GM06990 (cell line): ENCODE measurements at regions not wholly inside any gene's neighbourhood (a gene's known extent, or its start where the extent isn't known, plus 50 kb on each side); places are given as distances from the start of the nearest gene placed in this dataset.

Experiments used
- DNase-seq: peaks from one replicate; pipeline ENCODE4 v3.0.0-alpha.2; 2011; ENCODE audit not compliant: insufficient read length; ENCODE audit errors: extremely low read depth
- H3K27me3 ChIP-seq: replicated peaks from 2 replicates; pipeline ENCODE4 v1.6.0; 2011; ENCODE audit warnings: low read length; ENCODE audit not compliant: control insufficient read depth, insufficient read depth
- H3K36me3 ChIP-seq: 2 replicates; pipeline ENCODE4 v1.5.1; 2011; ENCODE audit warnings: low read length; ENCODE audit not compliant: control insufficient read depth, insufficient read depth
- H3K4me3 ChIP-seq: replicated peaks from 2 replicates; pipeline ENCODE4 v1.5.1; 2011; ENCODE audit warnings: low read depth, mild to moderate bottlenecking, control low read depth, low read length
- CTCF ChIP-seq: IDR thresholded peaks from 2 replicates; pipeline ENCODE4 v1.5.1; 2011; ENCODE audit warnings: low read length, control low read depth, mild to moderate bottlenecking, inconsistent platforms; ENCODE audit not compliant: insufficient read depth, poor library complexity, severe bottlenecking

GRCh38 chr1:218742467-218743262 lies 397.5 kb downstream of the TGFB2 start:
- no peak for TF ChIP-seq CTCF
- DNase-seq, result no peak
- Histone ChIP-seq H3K27me3 (no peaks in the 10 kb centered on the region), H3K4me3 (no peak overlapping the region), H3K36me3 (no peaks in the 10 kb centered on the region)

DNA sequence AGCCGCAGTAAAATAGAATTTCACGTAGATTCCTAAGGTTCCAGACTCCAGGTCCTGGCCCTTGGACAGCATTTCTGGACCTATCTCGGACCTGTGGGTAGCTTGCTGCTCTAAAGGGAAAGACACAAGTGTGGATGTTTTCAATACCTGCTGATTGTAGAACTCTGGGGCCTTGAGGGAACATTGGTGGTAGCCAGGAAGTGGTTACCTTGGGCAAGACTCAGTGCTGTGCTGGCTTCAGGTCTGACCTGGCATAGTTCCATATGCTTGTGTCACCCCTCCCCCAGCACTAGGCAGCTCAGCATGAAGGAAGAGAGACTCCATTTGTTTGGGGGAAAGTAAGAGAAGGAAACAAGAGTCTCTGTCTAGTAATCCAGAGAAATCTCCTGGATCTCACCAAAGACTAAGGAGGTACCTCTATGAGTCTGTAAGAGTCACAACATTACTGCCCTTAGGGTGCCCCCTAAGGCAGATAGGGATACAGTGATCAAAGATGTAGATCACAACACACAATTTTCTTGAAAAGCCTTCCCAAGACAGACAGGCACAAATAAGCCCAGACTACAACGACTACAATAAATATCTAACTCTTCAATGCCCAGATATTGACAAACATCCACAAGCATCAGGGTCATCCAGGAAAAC lies 398.8 kb downstream of the TGFB2 start:
- no peaks in the 10 kb centered on the region for H3K27me3 ChIP-seq
- no peak overlapping the region for H3K4me3 ChIP-seq
- DNase-seq, result no peak
- no peak for TF ChIP-seq CTCF
- H3K36me3 ChIP-seq, result no peaks in the 10 kb centered on the region

GRCh38 chr1:218748071-218748470 lies 402.9 kb downstream of the TGFB2 start:
- Histone ChIP-seq H3K4me3 (no peak overlapping the region), H3K27me3 (no peaks in the 10 kb centered on the region), H3K36me3 (no peaks in the 10 kb centered on the region)
- DNase-seq, result no peak
- TF ChIP-seq CTCF, result no peak

- no peak for DNase-seq
- no peak for TF ChIP-seq CTCF
- H3K4me3 ChIP-seq, result no peak overlapping the region
- no peaks in the 10 kb centered on the region for H3K27me3 ChIP-seq
- no peaks in the 10 kb centered on the region for H3K36me3 ChIP-seq
These were observed 405.3 kb downstream of the TGFB2 start for GRCh38 chr1:218750216-218750970.

GRCh38 chr1:218751208-218751948 lies 406.2 kb downstream of the TGFB2 start:
- Histone ChIP-seq H3K36me3 (no peaks in the 10 kb centered on the region), H3K4me3 (no peak overlapping the region), H3K27me3 (no peaks in the 10 kb centered on the region)
- DNase-seq, result no peak
- TF ChIP-seq CTCF, result no peak
